Calu3 (cell line): ENCODE measurements at regions not wholly inside any gene's neighbourhood (a gene's known extent, or its start where the extent isn't known, plus 50 kb on each side); places are given as distances from the start of the nearest gene placed in this dataset.

Experiments used
- BruUV-seq: library from RNA; stranded (reverse); fragments of 400-500 nt; replicated peaks from 2 replicates; lab custom pipeline; 2021; lab: Mats Ljungman, UMichigan
- CTCF ChIA-PET: fragments of 300-600 bp; sonication (Branson Sonifier 250); formaldehyde crosslinking; loops from one replicate; lab custom pipeline; 2022; ENCODE audit warnings: antibody characterized with exemption; lab: Charles Lee
- DNase-seq: peaks from one replicate; pipeline ENCODE4 v3.0.0; 2022
- H3K27ac Mint-ChIP-seq: one replicate; pipeline ENCODE4 v1.8.0; 2022; ENCODE audit warnings: mixed read lengths; ENCODE audit not compliant: unreplicated experiment
- H3K27me3 Mint-ChIP-seq: one replicate; pipeline ENCODE4 v1.8.0; 2022; ENCODE audit warnings: mixed read lengths; ENCODE audit not compliant: unreplicated experiment
- H3K36me3 Mint-ChIP-seq: one replicate; pipeline ENCODE4 v1.8.0; 2022; ENCODE audit warnings: mild to moderate bottlenecking, moderate library complexity, mixed read lengths; ENCODE audit not compliant: insufficient read depth, unreplicated experiment
- H3K4me1 Mint-ChIP-seq: one replicate; pipeline ENCODE4 v1.8.0; 2022; ENCODE audit warnings: mild to moderate bottlenecking, low read depth, mixed read lengths; ENCODE audit not compliant: unreplicated experiment
- H3K4me3 Mint-ChIP-seq: one replicate; pipeline ENCODE4 v1.8.0; 2022; ENCODE audit warnings: mild to moderate bottlenecking, low read depth, moderate library complexity, mixed read lengths; ENCODE audit not compliant: unreplicated experiment
- H3K9me3 Mint-ChIP-seq: one replicate; pipeline ENCODE4 v1.8.0; 2022; ENCODE audit warnings: low read depth, mixed read lengths; ENCODE audit not compliant: unreplicated experiment
- intact Hi-C: fragments of 100-400 bp; cut with micrococcal nuclease; formaldehyde crosslinking; loops from one replicate; pipeline ENCODE4 v1.10.0; 2022; ENCODE audit not compliant: unreplicated experiment
- TF ChIP-seq, protein P1 (sequence below): fragments of 200-600 bp; IDR thresholded peaks from one replicate; pipeline ENCODE4 v1.8.0; 2022; ENCODE audit warnings: antibody characterized with exemption; ENCODE audit not compliant: unreplicated experiment

DNA sequence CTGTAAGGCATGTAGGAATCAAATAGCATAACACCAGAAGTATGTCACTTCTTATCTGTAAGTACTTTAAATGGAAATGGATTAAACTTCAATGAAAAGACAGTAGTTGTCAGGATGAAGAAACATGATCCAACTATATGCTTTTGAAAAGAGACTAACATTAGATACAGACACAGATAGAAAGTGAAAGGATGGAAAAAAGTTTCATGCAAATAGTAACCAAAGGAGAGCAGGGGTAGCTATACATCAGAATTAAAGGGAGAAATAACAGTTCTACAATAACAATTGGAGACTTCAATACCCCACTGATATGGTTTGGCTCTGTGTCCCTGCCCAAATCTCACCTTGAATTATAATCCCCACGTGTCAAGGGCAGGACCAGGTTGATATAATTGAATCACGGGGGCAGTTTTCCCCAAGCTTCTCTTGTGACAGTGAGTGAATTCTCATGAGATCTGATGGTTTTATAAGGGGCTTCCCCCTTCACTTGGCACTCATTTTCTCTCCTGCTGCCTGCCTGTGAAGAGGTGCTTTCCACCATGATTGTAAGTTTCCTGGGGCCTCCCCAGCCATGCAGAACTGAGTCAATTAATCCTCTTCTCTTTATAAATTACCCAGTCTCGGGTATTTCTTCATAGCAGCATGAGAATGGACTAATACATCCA, 205.4 kb upstream of the CDH2 start:
- Mint-ChIP-seq H3K27me3 (peaks cover 6% of the 10 kb centered on the region), H3K36me3 (no peaks in the 10 kb centered on the region), H3K9me3 (peaks cover 10% of the 10 kb centered on the region), H3K4me1 (peaks cover 8% of the 10 kb centered on the region), H3K4me3 (no peak overlapping the region), H3K27ac (no peak overlapping the region)
- TF ChIP-seq, protein P1, sequence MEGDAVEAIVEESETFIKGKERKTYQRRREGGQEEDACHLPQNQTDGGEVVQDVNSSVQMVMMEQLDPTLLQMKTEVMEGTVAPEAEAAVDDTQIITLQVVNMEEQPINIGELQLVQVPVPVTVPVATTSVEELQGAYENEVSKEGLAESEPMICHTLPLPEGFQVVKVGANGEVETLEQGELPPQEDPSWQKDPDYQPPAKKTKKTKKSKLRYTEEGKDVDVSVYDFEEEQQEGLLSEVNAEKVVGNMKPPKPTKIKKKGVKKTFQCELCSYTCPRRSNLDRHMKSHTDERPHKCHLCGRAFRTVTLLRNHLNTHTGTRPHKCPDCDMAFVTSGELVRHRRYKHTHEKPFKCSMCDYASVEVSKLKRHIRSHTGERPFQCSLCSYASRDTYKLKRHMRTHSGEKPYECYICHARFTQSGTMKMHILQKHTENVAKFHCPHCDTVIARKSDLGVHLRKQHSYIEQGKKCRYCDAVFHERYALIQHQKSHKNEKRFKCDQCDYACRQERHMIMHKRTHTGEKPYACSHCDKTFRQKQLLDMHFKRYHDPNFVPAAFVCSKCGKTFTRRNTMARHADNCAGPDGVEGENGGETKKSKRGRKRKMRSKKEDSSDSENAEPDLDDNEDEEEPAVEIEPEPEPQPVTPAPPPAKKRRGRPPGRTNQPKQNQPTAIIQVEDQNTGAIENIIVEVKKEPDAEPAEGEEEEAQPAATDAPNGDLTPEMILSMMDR, result no peak
- intact Hi-C loops, result no loop called here
- no peak for DNase-seq
- BruUV-seq, result no TSS peak
- CTCF ChIA-PET, result no interaction called here

DNA sequence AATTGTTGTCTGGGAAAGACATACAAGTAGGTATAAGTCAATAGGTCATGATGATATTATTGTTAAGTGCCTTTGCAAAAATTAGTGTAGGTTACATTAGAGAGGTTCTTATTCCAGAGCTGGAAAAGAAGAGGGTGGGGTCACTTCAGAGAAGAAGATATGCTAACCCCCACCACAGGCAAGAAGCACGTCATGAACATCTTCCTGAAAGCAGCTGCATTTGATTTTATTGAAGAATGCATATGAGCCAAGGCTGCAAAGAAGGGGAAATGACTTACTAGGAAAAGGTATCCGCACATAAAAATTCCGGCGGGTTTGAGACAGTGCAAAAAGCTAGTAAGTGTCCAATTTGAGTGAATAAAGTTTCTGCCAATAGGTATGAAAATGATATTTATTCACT, 195.3 kb upstream of the CDH2 start:
- TF ChIP-seq, protein P1, result no peak
- Mint-ChIP-seq H3K9me3 (no peaks in the 10 kb centered on the region), H3K27me3 (no peaks in the 10 kb centered on the region), H3K36me3 (no peaks in the 10 kb centered on the region), H3K4me3 (no peak overlapping the region), H3K4me1 (peaks cover under 1% of the 10 kb centered on the region), H3K27ac (no peak overlapping the region)
- no TSS peak for BruUV-seq
- CTCF ChIA-PET, result no interaction called here
- intact Hi-C loops, result no loop called here
- no peak for DNase-seq

DNA sequence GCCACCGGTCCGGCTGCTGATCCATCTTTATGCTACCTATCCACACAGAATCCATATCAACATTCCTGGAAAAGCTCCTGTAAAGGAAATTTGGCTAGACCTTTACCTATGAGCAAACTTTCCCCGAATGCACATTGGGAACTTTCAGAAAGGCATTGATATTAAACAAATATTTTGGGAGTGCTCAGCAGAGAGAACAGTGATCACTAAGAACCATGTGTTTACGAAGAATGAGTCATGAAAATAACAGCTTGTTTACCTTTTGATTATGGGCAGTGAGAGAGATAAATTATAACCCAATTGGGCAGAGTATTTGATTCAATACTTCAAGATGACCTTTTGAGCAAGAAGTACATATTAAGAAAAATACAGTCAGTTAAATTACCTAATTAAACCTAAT, 189.7 kb upstream of the CDH2 start:
- Mint-ChIP-seq H3K27ac (peak overlapping the region; percentile 19), H3K36me3 (no peaks in the 10 kb centered on the region), H3K4me1 (peaks cover 10% of the 10 kb centered on the region), H3K4me3 (no peak overlapping the region), H3K27me3 (no peaks in the 10 kb centered on the region), H3K9me3 (no peaks in the 10 kb centered on the region)
- TF ChIP-seq, protein P1, result no peak
- DNase-seq, result no peak
- BruUV-seq, result no TSS peak
- CTCF ChIA-PET, result interaction anchor here (0.6 kb wide), 1 partner anchor 10 kb away, joined by 3 read pairs; no protein-coding TSS in a partner anchor
- intact Hi-C loops, result no loop called here

DNA sequence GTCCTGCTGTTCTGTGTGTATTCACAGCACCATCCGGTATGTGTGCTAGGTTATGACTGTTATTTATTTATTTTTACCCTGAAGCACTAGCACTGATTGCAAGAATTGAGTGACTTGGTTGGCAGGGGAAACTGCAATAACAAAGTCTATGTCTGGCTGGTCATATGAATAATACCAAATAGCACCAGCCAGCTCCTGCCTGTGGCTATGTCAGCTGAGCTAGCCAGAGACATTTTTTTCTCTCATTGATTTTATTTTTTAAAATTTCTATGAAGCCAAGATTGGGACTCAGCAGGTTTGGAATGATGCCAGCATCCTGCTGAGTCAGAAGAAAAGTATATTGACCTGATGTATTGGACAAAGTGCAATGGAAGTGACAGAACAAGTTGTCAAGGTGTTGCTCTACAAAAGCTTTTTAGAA, 188.5 kb upstream of the CDH2 start:
- DNase-seq, result peak; percentile 79
- intact Hi-C loops, result loop anchor here (2.0 kb wide), 1 partner anchor 29 kb away; no protein-coding TSS in a partner anchor
- no peaks in the 10 kb centered on the region for H3K36me3 Mint-ChIP-seq
- BruUV-seq, result no TSS peak
- no peaks in the 10 kb centered on the region for H3K9me3 Mint-ChIP-seq
- H3K27ac Mint-ChIP-seq, result peak overlapping the region; percentile 61
- TF ChIP-seq, protein P1, result no peak
- H3K27me3 Mint-ChIP-seq, result no peaks in the 10 kb centered on the region
- no peak overlapping the region for H3K4me3 Mint-ChIP-seq
- CTCF ChIA-PET, result interaction anchor here (0.6 to 0.9 kb wide), 3 partner anchors 522 to 1502 kb away, joined by 3 read pairs; no protein-coding TSS in a partner anchor
- peaks cover 10% of the 10 kb centered on the region for H3K4me1 Mint-ChIP-seq
